Type B pancreatic cell (in vitro differentiated cells): ENCODE measurements at regions not wholly inside any gene's neighbourhood (a gene's known extent, or its start where the extent isn't known, plus 50 kb on each side); places are given as distances from the start of the nearest gene placed in this dataset.

Experiments
- DNase-seq: peaks from one replicate; pipeline ENCODE4 v3.0.0; 2021; ENCODE audit warnings: mixed read lengths; ENCODE audit not compliant: unreplicated experiment; ENCODE audit errors: extremely low spot score
- H3K27ac Mint-ChIP-seq: 2 replicates; pipeline ENCODE4 v1.8.0; 2021; ENCODE audit warnings: mild to moderate bottlenecking, mixed read lengths
- H3K27me3 Mint-ChIP-seq: 2 replicates; pipeline ENCODE4 v1.8.0; 2021; ENCODE audit warnings: mixed read lengths
- H3K36me3 Mint-ChIP-seq: 2 replicates; pipeline ENCODE4 v1.8.0; 2021; ENCODE audit warnings: mixed read lengths
- H3K4me1 Mint-ChIP-seq: one replicate; pipeline ENCODE4 v1.8.0; 2021; ENCODE audit warnings: mixed read lengths; ENCODE audit not compliant: unreplicated experiment
- H3K4me3 Mint-ChIP-seq: 2 replicates; pipeline ENCODE4 v1.8.0; 2021; ENCODE audit warnings: mild to moderate bottlenecking, mixed read lengths
- H3K9me3 Mint-ChIP-seq: 2 replicates; pipeline ENCODE4 v1.8.0; 2021; ENCODE audit warnings: mixed read lengths
- TF ChIP-seq, protein P1 (sequence below): fragments of 200-600 bp; sonication (generic); conservative IDR thresholded peaks from 2 replicates; pipeline ENCODE4 v1.5.0; 2021; ENCODE audit warnings: antibody characterized with exemption, mild to moderate bottlenecking

GRCh38 chr1:172823534-172823933, 164.6 kb downstream of the FASLG start:
- TF ChIP-seq, protein P1, sequence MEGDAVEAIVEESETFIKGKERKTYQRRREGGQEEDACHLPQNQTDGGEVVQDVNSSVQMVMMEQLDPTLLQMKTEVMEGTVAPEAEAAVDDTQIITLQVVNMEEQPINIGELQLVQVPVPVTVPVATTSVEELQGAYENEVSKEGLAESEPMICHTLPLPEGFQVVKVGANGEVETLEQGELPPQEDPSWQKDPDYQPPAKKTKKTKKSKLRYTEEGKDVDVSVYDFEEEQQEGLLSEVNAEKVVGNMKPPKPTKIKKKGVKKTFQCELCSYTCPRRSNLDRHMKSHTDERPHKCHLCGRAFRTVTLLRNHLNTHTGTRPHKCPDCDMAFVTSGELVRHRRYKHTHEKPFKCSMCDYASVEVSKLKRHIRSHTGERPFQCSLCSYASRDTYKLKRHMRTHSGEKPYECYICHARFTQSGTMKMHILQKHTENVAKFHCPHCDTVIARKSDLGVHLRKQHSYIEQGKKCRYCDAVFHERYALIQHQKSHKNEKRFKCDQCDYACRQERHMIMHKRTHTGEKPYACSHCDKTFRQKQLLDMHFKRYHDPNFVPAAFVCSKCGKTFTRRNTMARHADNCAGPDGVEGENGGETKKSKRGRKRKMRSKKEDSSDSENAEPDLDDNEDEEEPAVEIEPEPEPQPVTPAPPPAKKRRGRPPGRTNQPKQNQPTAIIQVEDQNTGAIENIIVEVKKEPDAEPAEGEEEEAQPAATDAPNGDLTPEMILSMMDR: no peak
- DNase-seq: no peak
- Mint-ChIP-seq H3K36me3 (no peaks in the 10 kb centered on the region), H3K27me3 (no peaks in the 10 kb centered on the region), H3K4me3 (no peak overlapping the region), H3K27ac (no peak overlapping the region), H3K9me3 (no peaks in the 10 kb centered on the region), H3K4me1 (peaks cover 11% of the 10 kb centered on the region)

- Mint-ChIP-seq H3K9me3 (no peaks in the 10 kb centered on the region), H3K4me3 (no peak overlapping the region)
- DNase-seq: no peak
These were observed 165.3 kb downstream of the FASLG start for GRCh38 chr1:172824209-172824608.

GRCh38 chr1:172826096-172826741, 167.3 kb downstream of the FASLG start:
- Mint-ChIP-seq H3K27me3 (no peaks in the 10 kb centered on the region), H3K4me3 (no peak overlapping the region), H3K36me3 (no peaks in the 10 kb centered on the region), H3K9me3 (no peaks in the 10 kb centered on the region), H3K4me1 (peaks cover 8% of the 10 kb centered on the region), H3K27ac (no peak overlapping the region)
- DNase-seq: no peak
- TF ChIP-seq, protein P1: peak; percentile 75

More at GRCh38 chr1:172824209-172824608, 165.3 kb downstream of the FASLG start:
- Mint-ChIP-seq H3K27ac (no peak overlapping the region), H3K27me3 (no peaks in the 10 kb centered on the region), H3K36me3 (no peaks in the 10 kb centered on the region), H3K4me1 (peaks cover 11% of the 10 kb centered on the region)
- TF ChIP-seq, protein P1: no peak

GRCh38 chr1:172827301-172827700, 168.4 kb downstream of the FASLG start:
- Mint-ChIP-seq H3K4me3 (no peak overlapping the region), H3K27me3 (no peaks in the 10 kb centered on the region), H3K9me3 (no peaks in the 10 kb centered on the region), H3K27ac (no peak overlapping the region), H3K36me3 (no peaks in the 10 kb centered on the region), H3K4me1 (no peaks in the 10 kb centered on the region)
- DNase-seq: no peak
- TF ChIP-seq, protein P1: no peak

DNA sequence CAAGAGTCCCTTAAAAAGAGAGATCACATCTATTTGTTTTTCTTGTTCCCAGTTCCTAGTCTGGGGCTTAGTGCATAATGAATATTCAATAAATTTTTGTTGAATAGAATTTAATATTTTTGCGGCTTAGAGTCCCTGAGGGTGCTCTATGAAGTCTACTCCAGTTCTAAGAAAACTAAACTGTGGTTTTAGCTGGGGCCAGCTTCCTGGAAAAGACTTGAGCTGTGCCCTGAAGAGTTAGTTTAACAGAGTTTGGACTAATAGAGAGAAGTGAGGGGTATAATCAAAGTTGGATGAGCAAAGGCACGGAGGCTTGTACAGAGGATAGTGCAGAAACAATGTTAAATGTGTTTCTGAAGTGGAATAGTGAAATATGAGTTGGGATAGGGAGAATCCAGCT, 168.9 kb downstream of the FASLG start:
- H3K4me3 Mint-ChIP-seq: no peak overlapping the region
- H3K27me3 Mint-ChIP-seq: no peaks in the 10 kb centered on the region
- no peak for DNase-seq
- H3K9me3 Mint-ChIP-seq: no peaks in the 10 kb centered on the region
- TF ChIP-seq, protein P1: no peak
- H3K4me1 Mint-ChIP-seq: no peaks in the 10 kb centered on the region
- H3K27ac Mint-ChIP-seq: no peak overlapping the region
- no peaks in the 10 kb centered on the region for H3K36me3 Mint-ChIP-seq
